Endometrial microvascular endothelial cells (primary cell): ENCODE measurements at regions not wholly inside any gene's neighbourhood (a gene's known extent, or its start where the extent isn't known, plus 50 kb on each side); places are given as distances from the start of the nearest gene placed in this dataset.
"Not testable (repeated sequence)": the region's sequence is repeated elsewhere in the genome, so short reads cannot be mapped to it uniquely, and the experiment has no call there.

Source experiments
- in situ Hi-C: cut with HindIII; loops from 2 replicates; pipeline ENCODE4 v1.10.0; 2017; ENCODE audit warnings: low sequenced_read_pairs, low pct_unique_long_range_greater_than_20kb; ENCODE audit errors: inconsistent ontology term

DNA sequence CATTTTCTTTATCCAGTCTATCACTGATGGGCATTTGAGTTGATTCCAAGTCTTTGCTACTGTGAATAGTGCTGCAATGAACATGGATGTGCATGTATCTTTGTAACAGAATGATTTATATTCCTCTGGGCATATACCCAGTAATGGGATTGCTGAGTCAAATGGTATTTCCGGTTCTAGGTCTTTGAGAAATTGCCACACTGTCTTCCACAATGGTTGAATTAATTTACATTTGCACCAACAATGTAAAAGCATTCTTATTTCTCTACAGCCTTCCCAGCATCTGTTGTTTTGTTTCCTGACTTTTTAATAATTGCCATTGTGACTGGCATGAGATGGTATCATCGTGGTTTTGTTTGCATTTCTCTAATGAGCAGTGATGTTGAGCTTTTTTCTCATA is 330.3 kb upstream of the TARS1 start:
- in situ Hi-C loops = not testable (repeated sequence)

DNA sequence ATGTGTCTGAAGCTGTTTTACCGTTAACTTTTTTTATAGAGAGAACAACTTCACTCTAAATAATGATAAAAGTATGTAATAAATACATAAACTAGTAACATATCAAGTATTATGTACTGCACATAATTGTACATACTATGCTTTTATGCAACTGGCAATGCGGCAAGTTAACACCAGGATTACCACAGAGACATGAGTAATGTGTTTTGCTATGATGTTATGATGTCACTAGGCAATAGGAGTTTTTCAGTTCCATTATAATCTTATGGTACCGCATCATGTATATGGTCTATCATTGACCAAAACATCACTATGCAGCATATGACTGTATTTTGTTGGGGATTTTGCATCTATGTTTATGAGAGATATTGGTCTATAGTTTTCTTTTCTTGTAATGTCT is 326.4 kb upstream of the TARS1 start:
- in situ Hi-C loops = no loop called here

DNA sequence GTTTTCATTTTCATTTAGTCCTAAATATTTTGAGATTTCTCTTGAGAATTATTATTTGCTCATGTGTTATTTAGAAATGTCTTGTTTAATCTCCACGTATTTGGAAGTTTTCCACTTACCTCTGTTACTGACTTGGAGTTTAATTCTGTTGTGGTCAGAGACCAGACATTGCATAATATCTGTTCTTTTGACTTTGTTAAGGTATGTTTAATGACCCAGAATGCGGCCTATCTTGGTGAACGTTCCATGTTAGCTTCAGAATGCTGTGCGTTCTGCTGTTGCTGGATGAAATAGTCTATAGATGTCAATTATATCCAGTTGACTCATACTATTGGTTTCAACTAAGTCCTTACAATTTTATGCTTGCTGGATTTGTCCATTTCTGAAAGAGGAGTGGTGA is 325.3 kb upstream of the TARS1 start:
- in situ Hi-C loops = no loop called here

DNA sequence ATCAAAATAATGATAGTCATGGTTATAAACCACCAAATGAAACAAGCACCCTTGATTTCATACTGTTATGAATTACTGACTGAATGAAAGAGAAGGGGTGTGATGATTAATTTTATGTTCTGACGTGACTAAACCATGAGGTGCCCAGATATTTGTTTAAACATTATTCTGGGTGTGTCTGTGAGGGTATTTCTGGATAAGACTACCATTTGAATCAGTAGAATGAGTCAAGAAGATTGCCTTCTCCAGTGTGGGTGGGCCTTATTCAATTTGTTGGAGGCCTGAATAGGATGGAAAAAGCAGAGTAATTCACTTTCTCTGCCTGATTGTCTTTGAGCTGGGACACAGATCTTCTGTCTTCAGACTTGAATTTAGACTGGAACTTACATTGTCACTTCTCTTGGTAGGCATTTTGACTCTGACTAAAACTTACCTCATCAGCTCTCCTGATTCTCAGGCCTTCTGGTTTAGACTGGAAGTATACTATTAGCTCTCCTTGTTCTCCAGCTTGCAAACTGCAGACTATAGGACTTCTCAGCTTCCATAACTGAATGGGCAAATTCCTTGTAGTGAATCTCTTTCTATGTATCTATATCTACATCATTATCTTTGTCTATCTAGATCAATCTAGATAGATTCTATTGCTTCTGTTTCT is 321.9 kb upstream of the TARS1 start:
- in situ Hi-C loops = no loop called here

DNA sequence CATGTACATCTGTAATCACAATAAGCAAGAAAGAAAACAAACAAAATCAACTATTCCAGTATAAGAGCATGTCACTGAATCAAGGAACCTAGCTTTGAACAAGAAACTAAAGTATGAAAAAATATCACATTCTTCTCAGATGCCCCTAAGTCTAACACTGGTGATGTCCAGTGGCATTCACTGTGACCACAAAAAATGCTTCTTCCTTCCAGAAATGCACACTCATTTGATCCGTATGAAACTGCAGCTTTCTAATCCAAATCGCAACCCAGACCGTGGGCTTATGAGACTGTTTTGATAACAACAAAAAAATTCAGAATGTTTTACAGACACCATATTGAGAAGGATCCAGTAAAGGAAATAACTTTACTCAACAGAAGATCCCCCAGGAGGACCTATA is 320.1 kb upstream of the TARS1 start:
- in situ Hi-C loops = no loop called here

DNA sequence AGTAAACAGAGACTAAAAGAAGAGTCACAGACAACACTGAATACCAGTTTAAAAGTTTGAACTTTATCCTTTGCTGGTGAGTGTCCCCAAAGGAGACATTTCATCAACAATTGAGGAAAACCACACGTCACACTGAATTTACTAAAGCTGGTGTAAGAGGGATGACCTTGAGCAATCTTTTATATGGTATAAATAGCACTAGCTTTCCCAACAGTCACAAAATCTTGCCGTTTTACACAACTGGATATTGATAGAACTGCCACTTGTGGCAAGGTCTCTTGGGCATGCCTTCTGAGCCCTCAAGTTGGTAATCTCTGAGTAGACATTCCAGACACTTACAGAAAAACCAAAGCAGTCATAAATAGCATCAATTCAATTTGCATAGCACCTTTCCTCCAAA is 311.5 kb upstream of the TARS1 start:
- in situ Hi-C loops = no loop called here

DNA sequence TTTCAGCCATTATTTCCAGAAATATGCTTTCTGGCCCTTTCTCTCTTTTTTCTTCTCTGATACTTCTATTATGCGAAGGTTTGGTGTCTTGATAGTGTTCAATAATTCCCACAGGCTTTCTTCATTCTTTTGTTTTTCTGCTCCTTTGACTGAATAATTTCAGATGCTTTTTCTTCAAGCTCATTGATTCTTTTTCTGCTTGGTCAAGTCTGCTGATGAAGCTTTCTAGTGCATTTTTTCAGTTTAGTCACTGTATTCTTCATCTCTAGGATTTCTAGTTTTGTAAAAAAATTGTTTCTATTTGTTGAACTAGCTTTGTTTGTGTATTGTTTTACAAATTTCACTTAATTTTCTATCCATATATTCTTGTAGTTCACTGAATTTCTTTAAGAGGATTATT is 304.0 kb upstream of the TARS1 start:
- in situ Hi-C loops = no loop called here

DNA sequence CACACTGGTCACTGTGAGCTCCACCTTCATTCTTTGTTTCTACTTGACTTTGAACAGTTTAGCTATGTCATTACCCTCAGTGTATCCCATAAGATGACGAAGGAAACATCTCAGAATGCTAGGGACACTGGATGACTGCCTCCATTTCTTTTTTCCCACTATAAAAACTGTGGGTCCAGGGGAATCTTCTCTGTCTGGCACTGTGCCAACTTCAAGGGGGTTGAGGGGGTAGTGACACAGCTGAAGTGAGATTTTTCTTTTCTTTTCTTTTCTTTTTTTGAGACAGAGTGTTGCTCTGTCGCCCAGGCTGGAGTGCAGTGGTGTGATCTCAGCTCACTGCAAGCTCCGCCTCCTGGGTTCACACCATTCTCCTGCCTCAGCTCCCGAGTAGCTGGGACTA is 302.6 kb upstream of the TARS1 start:
- in situ Hi-C loops = not testable (repeated sequence)

DNA sequence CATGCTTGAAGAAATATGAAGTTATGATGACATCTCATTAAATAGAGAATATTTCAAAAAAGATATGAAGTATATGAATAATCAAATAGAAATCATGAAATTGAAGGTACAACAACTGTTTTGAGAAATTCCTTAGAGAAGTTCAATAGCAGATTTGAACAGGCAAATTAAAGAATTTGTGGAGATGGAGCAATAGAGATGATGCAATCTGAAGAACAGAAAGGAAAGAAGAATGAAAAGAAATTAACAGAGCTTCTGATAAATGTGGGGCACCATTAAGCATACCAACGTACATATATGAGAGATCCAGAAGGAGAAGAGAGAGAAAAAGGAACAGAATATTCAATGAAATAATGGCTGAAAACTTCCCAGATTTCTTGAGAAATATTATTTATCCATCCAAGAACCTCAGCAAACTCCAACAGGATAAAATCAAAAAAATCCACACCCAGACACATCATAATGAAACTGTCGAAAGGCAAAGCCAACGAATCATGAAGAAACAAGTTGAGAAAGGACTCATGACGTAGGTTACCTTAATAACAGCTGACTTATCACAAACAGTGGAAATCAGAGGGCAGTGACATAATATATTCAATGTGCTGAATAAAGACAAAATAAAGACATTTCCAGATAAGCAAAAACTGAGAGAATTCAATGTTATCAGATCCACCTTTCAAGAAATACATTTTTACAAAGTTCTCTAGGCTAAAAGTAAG is 297.2 kb upstream of the TARS1 start:
- in situ Hi-C loops = no loop called here

DNA sequence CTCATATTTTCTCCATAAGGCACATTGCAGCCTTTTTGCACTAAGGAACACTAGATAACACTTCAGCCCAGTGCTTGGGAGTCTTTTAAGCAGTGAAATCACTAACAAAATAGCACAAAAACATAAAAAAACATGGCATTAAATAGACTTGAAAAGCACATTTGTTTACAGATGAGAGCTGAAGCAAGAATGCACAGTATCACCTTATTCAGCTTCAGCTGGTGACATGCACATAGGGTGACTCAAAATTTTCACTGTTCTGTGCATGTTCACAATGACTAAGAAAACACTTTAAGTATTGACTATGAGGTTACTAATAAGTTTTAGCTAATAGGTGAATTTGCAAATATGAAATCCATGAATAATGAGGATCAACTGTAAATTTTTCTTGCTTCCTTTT is 293.9 kb upstream of the TARS1 start:
- in situ Hi-C loops = no loop called here

DNA sequence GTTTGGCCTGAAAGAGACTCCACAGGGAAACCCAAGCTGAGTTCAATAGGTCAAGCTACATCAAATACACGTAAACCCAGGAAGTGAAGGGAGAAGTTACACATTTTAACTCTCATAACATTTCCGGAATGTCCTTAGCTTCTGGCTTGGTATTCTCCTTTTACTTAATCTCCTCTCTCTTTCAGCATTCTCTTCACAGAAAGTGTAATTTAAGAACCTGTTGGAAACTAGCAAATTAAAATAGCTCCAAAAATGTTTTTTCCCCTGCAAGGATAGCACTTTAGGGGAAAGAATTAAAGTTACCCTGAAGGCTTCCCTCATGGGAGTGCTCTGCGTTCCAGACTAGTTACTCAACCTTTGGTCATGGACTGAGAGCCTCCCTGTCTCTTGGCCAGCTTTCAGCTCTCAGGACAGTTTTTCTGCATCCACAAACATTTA is 292.7 kb upstream of the TARS1 start:
- in situ Hi-C loops = no loop called here

DNA sequence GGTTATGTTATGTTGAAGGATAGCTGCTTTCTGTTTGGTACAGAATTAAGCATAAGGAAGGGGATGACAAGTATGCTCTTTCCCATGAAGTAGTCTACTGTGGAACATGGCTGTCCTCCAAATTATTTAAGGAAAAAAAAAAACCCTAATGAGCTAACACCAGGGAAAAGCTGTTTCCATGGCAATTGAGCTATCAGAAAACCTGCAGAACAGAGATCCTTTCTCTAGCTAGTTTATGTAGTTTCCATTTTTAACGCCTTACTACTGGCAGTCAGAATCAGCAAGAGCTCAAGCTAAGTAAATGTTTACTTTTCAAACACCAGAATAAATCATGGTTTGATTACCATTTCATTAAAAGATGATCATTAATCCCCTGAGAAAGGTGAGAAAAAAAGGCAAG is 287.4 kb upstream of the TARS1 start:
- in situ Hi-C loops = no loop called here

DNA sequence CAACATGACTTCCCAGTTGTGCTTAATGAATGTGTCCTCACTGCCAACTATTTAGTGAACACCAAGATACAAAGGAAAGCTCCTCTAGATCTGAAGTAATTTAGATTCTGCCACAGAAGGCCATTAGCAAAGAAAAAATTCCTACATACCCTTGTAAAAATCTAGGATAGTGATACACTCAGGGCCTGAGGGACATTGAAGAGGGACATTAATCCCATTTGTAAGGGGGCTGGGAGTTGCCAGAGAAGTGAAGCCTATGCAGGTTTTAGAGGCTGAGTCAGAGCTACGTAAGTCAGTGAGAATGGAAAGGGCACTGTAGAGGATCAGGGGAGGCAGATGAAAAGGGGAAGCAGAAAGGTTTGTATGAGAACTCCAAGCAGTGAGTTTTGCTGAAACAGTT is 286.9 kb upstream of the TARS1 start:
- in situ Hi-C loops = no loop called here

DNA sequence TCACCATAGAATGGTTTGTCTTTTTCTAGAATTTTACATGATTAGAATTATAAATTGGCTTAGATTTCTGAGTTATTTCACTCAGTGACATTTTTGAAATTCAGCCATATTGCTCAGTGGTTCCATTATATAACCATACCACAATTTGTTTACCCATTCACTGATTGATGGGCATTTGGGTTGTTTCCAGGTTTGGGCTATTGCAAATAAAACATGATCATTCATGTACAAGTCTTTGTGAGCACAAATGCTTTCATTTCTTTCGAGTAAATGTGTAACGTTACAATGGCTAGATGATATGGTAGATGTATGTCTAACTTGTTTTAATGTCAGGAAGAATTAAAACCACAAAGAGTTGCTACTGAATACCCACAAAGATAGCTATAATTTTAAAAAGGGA is 279.9 kb upstream of the TARS1 start:
- in situ Hi-C loops = no loop called here

DNA sequence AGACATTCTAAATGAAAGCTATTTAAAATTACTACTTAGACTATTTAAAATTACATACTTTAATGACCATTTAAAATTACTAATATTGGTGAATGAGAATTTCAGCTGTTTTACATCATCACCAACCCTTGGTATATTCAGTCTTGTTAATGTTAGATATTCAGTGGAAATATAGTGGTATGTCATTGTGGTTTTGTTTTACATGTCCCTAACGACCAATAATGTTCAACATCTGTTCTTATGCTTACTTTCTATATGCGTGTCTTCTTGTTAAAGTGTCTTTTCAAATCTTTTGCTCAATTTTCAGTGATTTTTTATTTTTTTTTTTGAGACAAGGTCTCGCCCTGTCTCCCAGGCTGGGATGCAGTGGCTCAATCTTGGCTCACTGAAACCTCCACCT is 279.3 kb upstream of the TARS1 start:
- in situ Hi-C loops = no loop called here

DNA sequence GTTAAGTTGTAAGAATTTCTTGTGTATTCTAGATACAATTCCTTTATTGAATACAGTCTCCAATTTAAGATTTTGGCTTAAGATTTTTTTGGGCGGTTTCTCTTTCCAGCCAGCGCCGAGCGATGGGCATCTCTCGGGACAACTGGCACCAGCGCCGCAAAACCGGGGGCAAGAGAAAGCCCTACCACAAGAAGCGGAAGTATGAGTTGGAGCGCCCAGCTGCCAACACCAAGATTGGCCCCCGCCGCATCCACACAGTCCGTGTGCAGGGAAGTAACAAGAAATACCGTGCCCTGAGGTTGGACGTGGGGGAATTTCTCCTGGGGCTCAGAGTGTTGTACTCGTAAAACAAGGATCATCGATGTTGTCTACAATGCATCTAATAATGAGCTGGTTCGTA is 278.7 kb upstream of the TARS1 start:
- in situ Hi-C loops = no loop called here

DNA sequence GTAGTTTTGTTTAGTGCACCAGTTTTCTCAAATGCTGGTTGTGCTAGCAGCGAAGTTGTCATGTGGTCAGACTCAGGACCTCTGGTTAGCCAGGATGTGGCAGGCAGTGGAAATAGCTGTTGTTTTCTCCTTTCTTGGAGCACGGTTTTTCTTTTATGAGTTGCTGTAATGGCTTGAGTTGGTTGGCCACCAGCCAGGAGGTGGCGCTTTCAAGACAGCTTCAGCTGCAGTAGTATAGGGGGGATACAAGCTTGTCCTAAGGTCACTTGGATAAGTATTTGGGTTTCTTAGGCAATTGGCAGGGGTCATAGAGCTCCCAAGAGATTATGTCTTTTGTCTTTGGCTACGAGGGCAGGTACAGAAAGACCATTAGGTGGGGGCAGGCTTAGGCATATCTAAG is 274.2 kb upstream of the TARS1 start:
- in situ Hi-C loops = no loop called here

DNA sequence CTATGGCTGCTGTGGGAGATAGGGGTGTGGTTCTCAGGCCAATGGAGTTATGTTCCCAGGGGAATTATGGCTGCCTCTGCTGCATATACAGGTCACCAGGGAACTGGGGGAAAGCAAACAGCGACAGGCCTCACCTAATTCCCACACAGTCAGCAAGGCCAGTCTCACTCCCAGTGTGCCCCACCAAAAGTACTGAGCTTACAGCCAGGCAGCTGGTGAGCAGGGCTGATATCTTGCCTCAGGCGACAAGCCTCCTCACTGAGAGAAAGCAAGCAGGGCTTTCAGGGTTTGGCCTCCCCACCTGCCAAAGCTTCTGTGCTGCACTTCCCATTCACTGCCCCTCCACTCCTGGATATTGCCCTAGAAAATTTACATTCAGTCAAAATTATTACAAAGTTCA is 273.8 kb upstream of the TARS1 start:
- in situ Hi-C loops = no loop called here

DNA sequence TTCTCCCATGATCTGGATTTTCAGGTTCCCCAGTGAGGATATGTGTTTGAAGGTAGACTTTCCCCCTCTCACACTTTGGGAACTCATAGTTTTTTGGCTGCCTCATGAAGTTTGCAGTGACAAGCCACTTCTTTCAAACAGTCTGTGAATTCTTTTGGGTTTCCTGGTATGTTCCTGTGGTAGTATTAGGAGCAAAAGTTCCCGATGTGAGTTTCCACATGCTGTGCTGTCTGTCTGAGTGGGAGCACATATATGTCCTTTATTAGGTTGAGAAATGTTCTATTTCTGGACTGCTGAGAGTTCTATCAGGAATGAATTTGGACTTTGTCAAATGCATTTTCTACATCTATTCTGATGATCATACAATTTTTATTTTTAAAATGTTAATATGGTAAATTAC is 273.2 kb upstream of the TARS1 start:
- in situ Hi-C loops = no loop called here

DNA sequence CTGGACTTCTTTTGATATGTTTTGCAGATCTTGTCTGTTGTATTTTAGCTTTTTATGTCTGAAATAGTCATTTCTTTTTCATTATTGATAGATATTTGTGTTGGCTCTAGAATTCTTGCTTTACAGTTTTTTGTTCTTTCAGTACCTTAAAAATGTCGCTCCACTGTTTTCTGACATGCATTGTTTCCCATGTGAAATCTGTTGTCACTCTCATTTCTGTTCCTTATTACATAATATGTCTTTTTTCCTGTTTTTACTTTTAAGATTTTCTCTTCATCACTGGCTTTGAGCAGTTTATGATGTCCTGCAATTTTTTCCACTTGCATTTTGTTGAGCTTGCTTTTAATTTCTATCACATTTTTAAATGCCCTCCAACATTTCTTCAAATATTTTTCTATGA is 270.4 kb upstream of the TARS1 start:
- in situ Hi-C loops = no loop called here

DNA sequence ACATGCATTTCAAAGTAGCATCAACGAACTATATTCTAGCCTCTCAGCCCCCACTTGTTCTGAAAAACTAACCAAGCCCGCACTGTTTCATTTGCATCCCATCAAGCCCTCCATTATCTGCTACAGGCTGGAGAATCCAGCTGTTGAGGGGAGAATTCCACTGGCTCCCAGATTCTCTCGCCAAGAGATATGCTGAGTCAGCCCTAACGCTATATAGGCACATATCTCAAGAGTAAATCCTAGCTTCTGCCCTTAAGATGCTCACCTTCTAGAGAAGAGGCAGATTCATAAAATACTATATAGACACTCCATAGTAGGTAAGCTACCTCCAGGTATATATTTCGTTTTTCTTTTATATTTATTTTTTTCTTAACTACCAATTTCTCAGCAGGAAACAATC is 266.4 kb upstream of the TARS1 start:
- in situ Hi-C loops = no loop called here
